DMS53 treated with DMSO at 0.1 percent for 48 hours (cell line): ENCODE measurements at regions not wholly inside any gene's neighbourhood (a gene's known extent, or its start where the extent isn't known, plus 50 kb on each side); places are given as distances from the start of the nearest gene placed in this dataset.

Source experiments
- DNase-seq: peaks from one replicate; lab custom pipeline; 2025; ENCODE audit not compliant: unreplicated experiment; lab: John Stamatoyannopoulos, UW

GRCh38 chr16:80427795-80428194 lies 113.0 kb upstream of the DYNLRB2 start:
- no peak for DNase-seq

GRCh38 chr16:80418517-80419355 lies 122.1 kb upstream of the DYNLRB2 start:
- no peak for DNase-seq

GRCh38 chr16:80417706-80418271 lies 123.0 kb upstream of the DYNLRB2 start:
- DNase-seq = no peak

- no peak for DNase-seq
These were observed 132.8 kb upstream of the DYNLRB2 start for GRCh38 chr16:80408014-80408413.

- no peak for DNase-seq
These were observed 133.4 kb upstream of the DYNLRB2 start for GRCh38 chr16:80407265-80407987.

- no peak for DNase-seq
These were observed 135.9 kb upstream of the DYNLRB2 start for GRCh38 chr16:80404847-80405246.

- DNase-seq = no peak
These were observed 136.9 kb upstream of the DYNLRB2 start for GRCh38 chr16:80403894-80404293.

- DNase-seq = no peak
These were observed 149.8 kb upstream of the DYNLRB2 start for GRCh38 chr16:80390871-80391489.

- DNase-seq = no peak
These were observed 150.7 kb upstream of the DYNLRB2 start for GRCh38 chr16:80390046-80390445.

GRCh38 chr16:80389338-80389737 lies 151.5 kb upstream of the DYNLRB2 start:
- DNase-seq = no peak

- no peak for DNase-seq
These were observed 153.4 kb upstream of the DYNLRB2 start for GRCh38 chr16:80387318-80387921.

GRCh38 chr16:80384862-80385261 lies 155.9 kb upstream of the DYNLRB2 start:
- DNase-seq = no peak

- no peak for DNase-seq
These were observed 160.3 kb upstream of the DYNLRB2 start for GRCh38 chr16:80380514-80380913.

- DNase-seq = no peak
These were observed 163.5 kb upstream of the DYNLRB2 start for GRCh38 chr16:80377096-80377956.

GRCh38 chr16:80375973-80376372 lies 164.8 kb upstream of the DYNLRB2 start:
- DNase-seq = no peak

GRCh38 chr16:80375513-80375912 lies 165.3 kb upstream of the DYNLRB2 start:
- no peak for DNase-seq

GRCh38 chr16:80372341-80372740 lies 168.5 kb upstream of the DYNLRB2 start:
- DNase-seq = no peak

GRCh38 chr16:80369138-80369958 lies 171.4 kb upstream of the DYNLRB2 start:
- peak; percentile 28 for DNase-seq

GRCh38 chr16:80367037-80367658 lies 173.6 kb upstream of the DYNLRB2 start:
- DNase-seq = no peak
